Neural cell (in vitro differentiated cells): ENCODE measurements at regions not wholly inside any gene's neighbourhood (a gene's known extent, or its start where the extent isn't known, plus 50 kb on each side); places are given as distances from the start of the nearest gene placed in this dataset.

Source experiments
- H2AFZ ChIP-seq: fragments of 200-600, 300-800 bp; sonication (generic), shearing (Covaris generic); 2 replicates; pipeline ENCODE4 v1.6.0; 2014; ENCODE audit warnings: low read depth, mild to moderate bottlenecking, antibody characterized with exemption, low read length, moderate library complexity
- H3F3A ChIP-seq: fragments of 200-600 bp; shearing (Covaris generic); 2 replicates; pipeline ENCODE4 v1.6.1; 2016; ENCODE audit warnings: mild to moderate bottlenecking, moderate library complexity, mixed read lengths, antibody characterized with exemption, low read length; ENCODE audit not compliant: insufficient read depth, poor library complexity, severe bottlenecking
- H3K27ac ChIP-seq: fragments of 200-600, 300-800 bp; sonication (generic), shearing (Covaris generic); 2 replicates; pipeline ENCODE4 v1.5.1; 2014; ENCODE audit warnings: mild to moderate bottlenecking, low read length, moderate library complexity
- H3K27me3 ChIP-seq: fragments of 300-800, 200-600 bp; sonication (generic), shearing (Covaris generic); 2 replicates; pipeline ENCODE4 v1.6.0; 2014; ENCODE audit warnings: mild to moderate bottlenecking, low read depth, low read length, moderate library complexity; ENCODE audit not compliant: insufficient read depth
- H3K36me3 ChIP-seq: fragments of 300-800, 200-600 bp; sonication (generic), shearing (Covaris generic); 2 replicates; pipeline ENCODE4 v1.5.1; 2014; ENCODE audit warnings: mild to moderate bottlenecking, antibody characterized with exemption, low read length, moderate library complexity; ENCODE audit not compliant: insufficient read depth
- H3K4me2 ChIP-seq: fragments of 300-800, 200-600 bp; sonication (generic), shearing (Covaris generic); 2 replicates; pipeline ENCODE4 v1.6.0; 2014; ENCODE audit warnings: mild to moderate bottlenecking, low read length
- H3K4me3 ChIP-seq: fragments of 300-800, 200-600 bp; sonication (generic), shearing (Covaris generic); 2 replicates; pipeline ENCODE4 v1.5.1; 2014; ENCODE audit warnings: mild to moderate bottlenecking, low read length, moderate library complexity
- H3K79me2 ChIP-seq: fragments of 200-600 bp; shearing (Covaris generic); replicated peaks from 2 replicates; pipeline ENCODE4 v1.6.0; 2014; ENCODE audit warnings: mild to moderate bottlenecking, low read length, moderate library complexity; ENCODE audit not compliant: insufficient read depth
- H3K9ac ChIP-seq: fragments of 300-800, 200-600 bp; sonication (generic), shearing (Covaris generic); 2 replicates; pipeline ENCODE4 v1.6.1; 2016; ENCODE audit warnings: mild to moderate bottlenecking, low read length, mixed read lengths
- H3K9me2 ChIP-seq: fragments of 200-600 bp; shearing (Covaris generic); 2 replicates; pipeline ENCODE4 v1.6.1; 2016; ENCODE audit warnings: mild to moderate bottlenecking, low read length, mixed read lengths; ENCODE audit not compliant: insufficient read depth
- H3K9me3 ChIP-seq: fragments of 200-600, 300-800 bp; sonication (generic), shearing (Covaris generic); 2 replicates; pipeline ENCODE4 v1.6.1; 2016; ENCODE audit warnings: mild to moderate bottlenecking, mixed run types, low read length, moderate library complexity, mixed read lengths
- H4K20me1 ChIP-seq: fragments of 200-600 bp; shearing (Covaris generic); 2 replicates; pipeline ENCODE4 v1.6.1; 2016; ENCODE audit warnings: mild to moderate bottlenecking, mixed run types; ENCODE audit not compliant: insufficient read depth
- EP300 ChIP-seq: fragments of 450-650 bp; conservative IDR thresholded peaks from 2 replicates; pipeline ENCODE4 v1.6.1; 2014; ENCODE audit warnings: antibody characterized with exemption, mild to moderate bottlenecking, moderate library complexity; ENCODE audit not compliant: poor library complexity, severe bottlenecking
- EZH2 ChIP-seq: fragments of 200-600, 300-800 bp; shearing (Covaris generic), sonication (generic); IDR thresholded peaks from 2 replicates; pipeline ENCODE4 v1.6.1; 2014; ENCODE audit warnings: antibody characterized with exemption, low read length, borderline replicate concordance, mild to moderate bottlenecking; ENCODE audit not compliant: insufficient read depth, poor library complexity, severe bottlenecking
- MXI1 ChIP-seq: fragments of 450-650 bp; conservative IDR thresholded peaks from 2 replicates; pipeline ENCODE4 v1.6.1; 2014; ENCODE audit warnings: antibody characterized with exemption, mild to moderate bottlenecking; ENCODE audit not compliant: poor library complexity, severe bottlenecking
- POLR2AphosphoS5 ChIP-seq: IDR thresholded peaks from 2 replicates; pipeline ENCODE4 v1.6.1; 2012
- RAD21 ChIP-seq: fragments of 450-650 bp; conservative IDR thresholded peaks from 2 replicates; pipeline ENCODE4 v1.6.1; 2014; ENCODE audit warnings: antibody characterized with exemption, mild to moderate bottlenecking, moderate library complexity
- REST ChIP-seq: IDR thresholded peaks from 2 replicates; pipeline ENCODE4 v1.6.1; 2012; ENCODE audit warnings: borderline replicate concordance
- SMC3 ChIP-seq: fragments of 450-650 bp; conservative IDR thresholded peaks from 2 replicates; pipeline ENCODE4 v1.6.1; 2014; ENCODE audit warnings: antibody characterized with exemption, mild to moderate bottlenecking, moderate library complexity; ENCODE audit not compliant: poor library complexity
- TAF1 ChIP-seq: IDR thresholded peaks from 2 replicates; pipeline ENCODE4 v1.6.1; 2012; ENCODE audit warnings: low read depth
- TF ChIP-seq, protein P1 (sequence below): fragments of 450-650 bp; IDR thresholded peaks from 2 replicates; pipeline ENCODE4 v1.5.1; 2014; ENCODE audit warnings: antibody characterized with exemption, mild to moderate bottlenecking, moderate library complexity; ENCODE audit not compliant: poor library complexity, severe bottlenecking

DNA sequence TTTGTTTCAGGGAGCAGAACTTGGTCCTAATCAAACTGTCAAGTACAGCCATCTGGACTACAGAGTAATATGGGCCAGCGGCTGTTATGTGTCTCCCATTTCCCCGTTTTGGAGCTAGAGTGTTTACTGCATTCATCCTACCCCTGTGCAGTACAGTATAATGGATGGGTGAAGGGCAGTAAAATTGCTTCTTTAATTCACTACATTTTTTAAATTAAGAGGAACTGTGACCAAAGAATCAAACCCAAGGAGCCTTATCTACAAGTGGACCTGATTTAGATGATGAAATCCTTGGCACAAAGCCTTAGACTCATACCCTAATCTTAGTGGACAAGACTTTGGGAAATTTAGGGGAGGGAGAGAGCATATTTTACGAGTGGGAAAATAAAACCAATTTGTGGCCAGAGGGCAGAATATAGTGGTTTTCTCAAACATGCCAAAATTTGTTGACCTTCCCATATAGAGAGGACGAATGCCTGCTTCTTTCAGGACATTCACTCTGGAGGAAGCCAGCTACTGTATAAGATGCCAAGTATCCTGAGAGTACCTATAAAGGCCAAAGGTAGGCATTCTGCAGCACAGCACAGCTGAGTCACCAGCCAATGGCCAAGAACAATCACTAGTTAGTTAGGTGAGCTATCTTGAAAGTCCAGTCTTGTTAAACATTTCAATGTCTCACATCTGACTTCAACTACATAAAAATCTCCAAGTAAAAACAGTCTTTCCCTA, 253.8 kb upstream of the KCNIP4 start:
- H3K9me3 ChIP-seq, result no peaks in the 10 kb centered on the region
- no peaks in the 10 kb centered on the region for H3K79me2 ChIP-seq
- H3K27me3 ChIP-seq, result no peaks in the 10 kb centered on the region
- no peak overlapping the region for H3K4me2 ChIP-seq
- no peaks in the 10 kb centered on the region for H3K9me2 ChIP-seq
- no peak overlapping the region for H2AFZ ChIP-seq
- H3F3A ChIP-seq, result no peaks in the 10 kb centered on the region
- no peak overlapping the region for H3K4me3 ChIP-seq
- no peaks in the 10 kb centered on the region for H4K20me1 ChIP-seq
- no peak for TF ChIP-seq REST
- TF ChIP-seq EP300, result no peak
- no peak for TF ChIP-seq POLR2AphosphoS5
- no peak for TF ChIP-seq MXI1
- TF ChIP-seq RAD21, result no peak
- TF ChIP-seq, protein P1, sequence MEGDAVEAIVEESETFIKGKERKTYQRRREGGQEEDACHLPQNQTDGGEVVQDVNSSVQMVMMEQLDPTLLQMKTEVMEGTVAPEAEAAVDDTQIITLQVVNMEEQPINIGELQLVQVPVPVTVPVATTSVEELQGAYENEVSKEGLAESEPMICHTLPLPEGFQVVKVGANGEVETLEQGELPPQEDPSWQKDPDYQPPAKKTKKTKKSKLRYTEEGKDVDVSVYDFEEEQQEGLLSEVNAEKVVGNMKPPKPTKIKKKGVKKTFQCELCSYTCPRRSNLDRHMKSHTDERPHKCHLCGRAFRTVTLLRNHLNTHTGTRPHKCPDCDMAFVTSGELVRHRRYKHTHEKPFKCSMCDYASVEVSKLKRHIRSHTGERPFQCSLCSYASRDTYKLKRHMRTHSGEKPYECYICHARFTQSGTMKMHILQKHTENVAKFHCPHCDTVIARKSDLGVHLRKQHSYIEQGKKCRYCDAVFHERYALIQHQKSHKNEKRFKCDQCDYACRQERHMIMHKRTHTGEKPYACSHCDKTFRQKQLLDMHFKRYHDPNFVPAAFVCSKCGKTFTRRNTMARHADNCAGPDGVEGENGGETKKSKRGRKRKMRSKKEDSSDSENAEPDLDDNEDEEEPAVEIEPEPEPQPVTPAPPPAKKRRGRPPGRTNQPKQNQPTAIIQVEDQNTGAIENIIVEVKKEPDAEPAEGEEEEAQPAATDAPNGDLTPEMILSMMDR, result no peak
- no peak for TF ChIP-seq EZH2
- TF ChIP-seq SMC3, result no peak
- TF ChIP-seq TAF1, result no peak
- no peak overlapping the region for H3K27ac ChIP-seq
- no peak overlapping the region for H3K9ac ChIP-seq
- H3K36me3 ChIP-seq, result no peaks in the 10 kb centered on the region

- TF ChIP-seq REST (no peak), EZH2 (no peak), EP300 (no peak), RAD21 (no peak), SMC3 (no peak), POLR2AphosphoS5 (no peak), TAF1 (no peak)
- TF ChIP-seq, protein P1, result no peak
- H3K27ac ChIP-seq, result no peak overlapping the region
- H3K9me3 ChIP-seq, result no peaks in the 10 kb centered on the region
- H3F3A ChIP-seq, result no peaks in the 10 kb centered on the region
- H3K36me3 ChIP-seq, result no peaks in the 10 kb centered on the region
- no peak overlapping the region for H2AFZ ChIP-seq
- no peak overlapping the region for H3K4me2 ChIP-seq
- no peaks in the 10 kb centered on the region for H3K79me2 ChIP-seq
- no peak overlapping the region for H3K4me3 ChIP-seq
- no peak overlapping the region for H3K9ac ChIP-seq
- no peaks in the 10 kb centered on the region for H3K9me2 ChIP-seq
- H3K27me3 ChIP-seq, result no peaks in the 10 kb centered on the region
- H4K20me1 ChIP-seq, result no peaks in the 10 kb centered on the region
Observed at GRCh38 chr4:22201256-22201655, 252.7 kb upstream of the KCNIP4 start.
